ENCODE measurements at regions not wholly inside any gene's neighbourhood (a gene's known extent, or its start where the extent isn't known, plus 50 kb on each side); places are given as distances from the start of the nearest gene placed in this dataset.

- POLR2A ChIA-PET, result interaction anchor here (1.0 kb wide), 1 partner anchor 10 kb away, joined by 3 read pairs; no protein-coding TSS in a partner anchor
- CTCF ChIA-PET, result interaction anchor here (0.8 kb wide), 1 partner anchor 70 kb away, joined by 3 read pairs; no protein-coding TSS in a partner anchor
- TF ChIP-seq SMAD5 (IDR thresholded peaks at IDR 0.05; ENCODE audit: low read depth) (no peak), CHD2 (IDR thresholded peaks at IDR 0.05; ENCODE audit: borderline replicate concordance, low read depth, low read length) (no peak), LARP7 (IDR thresholded peaks at IDR 0.05) (no peak), JUND (IDR thresholded peaks at IDR 0.05; ENCODE audit: low read depth, low read length) (no peak), SREBF1 (IDR thresholded peaks at IDR 0.05; ENCODE audit: low read length) (no peak), RFX5 (IDR thresholded peaks at IDR 0.05; ENCODE audit: low read depth, low read length) (no peak), IKZF1 (conservative IDR thresholded peaks at IDR 0.05) (no peak), YBX1 (IDR thresholded peaks at IDR 0.05) (no peak), SMARCA5 (IDR thresholded peaks at IDR 0.05) (no peak), SPI1 (IDR thresholded peaks at IDR 0.05; ENCODE audit: borderline replicate concordance, insufficient read depth, low read depth, low read length) (no peak), IRF4 (IDR thresholded peaks at IDR 0.05; ENCODE audit: low read depth, low read length) (no peak), FOXK2 (IDR thresholded peaks at IDR 0.05) (no peak), RB1 (IDR thresholded peaks at IDR 0.05; ENCODE audit: borderline replicate concordance) (no peak), EZH2 (IDR thresholded peaks at IDR 0.05; ENCODE audit: borderline replicate concordance, control insufficient read depth, low read depth, low read length) (no peak), ZNF384 (IDR thresholded peaks at IDR 0.05; ENCODE audit: borderline replicate concordance, low read depth, low read length) (no peak), CBFB (IDR thresholded peaks at IDR 0.05; ENCODE audit: low read depth) (no peak)
- TF ChIP-seq, protein P1, sequence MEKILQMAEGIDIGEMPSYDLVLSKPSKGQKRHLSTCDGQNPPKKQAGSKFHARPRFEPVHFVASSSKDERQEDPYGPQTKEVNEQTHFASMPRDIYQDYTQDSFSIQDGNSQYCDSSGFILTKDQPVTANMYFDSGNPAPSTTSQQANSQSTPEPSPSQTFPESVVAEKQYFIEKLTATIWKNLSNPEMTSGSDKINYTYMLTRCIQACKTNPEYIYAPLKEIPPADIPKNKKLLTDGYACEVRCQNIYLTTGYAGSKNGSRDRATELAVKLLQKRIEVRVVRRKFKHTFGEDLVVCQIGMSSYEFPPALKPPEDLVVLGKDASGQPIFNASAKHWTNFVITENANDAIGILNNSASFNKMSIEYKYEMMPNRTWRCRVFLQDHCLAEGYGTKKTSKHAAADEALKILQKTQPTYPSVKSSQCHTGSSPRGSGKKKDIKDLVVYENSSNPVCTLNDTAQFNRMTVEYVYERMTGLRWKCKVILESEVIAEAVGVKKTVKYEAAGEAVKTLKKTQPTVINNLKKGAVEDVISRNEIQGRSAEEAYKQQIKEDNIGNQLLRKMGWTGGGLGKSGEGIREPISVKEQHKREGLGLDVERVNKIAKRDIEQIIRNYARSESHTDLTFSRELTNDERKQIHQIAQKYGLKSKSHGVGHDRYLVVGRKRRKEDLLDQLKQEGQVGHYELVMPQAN (conservative IDR thresholded peaks at IDR 0.05), result no peak
- TF ChIP-seq, protein P2, sequence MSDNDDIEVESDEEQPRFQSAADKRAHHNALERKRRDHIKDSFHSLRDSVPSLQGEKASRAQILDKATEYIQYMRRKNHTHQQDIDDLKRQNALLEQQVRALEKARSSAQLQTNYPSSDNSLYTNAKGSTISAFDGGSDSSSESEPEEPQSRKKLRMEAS (IDR thresholded peaks at IDR 0.05; ENCODE audit: low read depth, low read length), result no peak
These were observed 86.7 kb upstream of the LYPLAL1 start for GRCh38 chr1:219086956-219087469.

More at GRCh38 chr1:219086956-219087469, 86.7 kb upstream of the LYPLAL1 start:
- no peak overlapping the region for H2AFZ ChIP-seq (ENCODE audit: control insufficient read depth, low read depth, low read length)
- in situ Hi-C loops (cut with MboI) (no loop called here), intact Hi-C loops (cut with micrococcal nuclease; ENCODE audit: unreplicated experiment) (no loop called here)
- no peak overlapping the region for H3K4me2 ChIP-seq (ENCODE audit: control insufficient read depth, insufficient read depth)
- FAIRE-seq, result no peak
- no peak overlapping the region for H3K4me3 ChIP-seq
- no peak for DNase-seq (ENCODE audit: low read depth, low spot score)
- H3K9ac ChIP-seq (ENCODE audit: control insufficient read depth, insufficient read depth, low read length), result no peak overlapping the region
- no peaks in the 10 kb centered on the region for H3K36me3 ChIP-seq (ENCODE audit: control insufficient read depth in 2 of 2, insufficient read depth in 2 of 2, low read length in 1 of 2)
- 0% methylated on average over 1 of the region's 1 CpG for WGBS (ENCODE audit: insufficient coverage, insufficient replicate concordance, low lambda C conversion rate, missing lambda C conversion rate)
- no peaks in the 10 kb centered on the region for H3K27me3 ChIP-seq (replicated peaks in 1 of 2; ENCODE audit: control insufficient read depth in 2 of 2, insufficient read depth in 2 of 2, low read length in 1 of 2)
- no peaks in the 10 kb centered on the region for H3K79me2 ChIP-seq (ENCODE audit: control insufficient read depth, insufficient read depth, low read length)
- no TSS peak for BruUV-seq (replicated peaks)
- peaks cover 25% of the 10 kb centered on the region for H3K4me1 ChIP-seq (ENCODE audit: control insufficient read depth, insufficient read depth, low read length)
- RAD21 ChIA-PET (ENCODE audit: unreplicated experiment), result interaction anchor here (1.1 to 5.1 kb wide), 2 partner anchors 31 to 101 kb away, joined by 3 to 34 read pairs; no protein-coding TSS in a partner anchor
- no peaks in the 10 kb centered on the region for H4K20me1 ChIP-seq (ENCODE audit: control insufficient read depth, insufficient read depth)
- SMC1A ChIA-PET (ENCODE audit: uncharacterized antibody, unreplicated experiment), result interaction anchor here (1.1 kb wide), 1 partner anchor 90 kb away, joined by 3 read pairs; no protein-coding TSS in a partner anchor
- no peak overlapping the region for H3K27ac ChIP-seq (ENCODE audit: control insufficient read depth, insufficient read depth)
- H3K9me3 ChIP-seq (replicated peaks; ENCODE audit: control insufficient read depth, insufficient read depth, low read length), result no peaks in the 10 kb centered on the region; the same call in 2 of the 3 replicates
- no peak for ATAC-seq

Measured in GM12878 (cell line).